ENCODE measurements at regions not wholly inside any gene's neighbourhood (a gene's known extent, or its start where the extent isn't known, plus 50 kb on each side); places are given as distances from the start of the nearest gene placed in this dataset.

DNA sequence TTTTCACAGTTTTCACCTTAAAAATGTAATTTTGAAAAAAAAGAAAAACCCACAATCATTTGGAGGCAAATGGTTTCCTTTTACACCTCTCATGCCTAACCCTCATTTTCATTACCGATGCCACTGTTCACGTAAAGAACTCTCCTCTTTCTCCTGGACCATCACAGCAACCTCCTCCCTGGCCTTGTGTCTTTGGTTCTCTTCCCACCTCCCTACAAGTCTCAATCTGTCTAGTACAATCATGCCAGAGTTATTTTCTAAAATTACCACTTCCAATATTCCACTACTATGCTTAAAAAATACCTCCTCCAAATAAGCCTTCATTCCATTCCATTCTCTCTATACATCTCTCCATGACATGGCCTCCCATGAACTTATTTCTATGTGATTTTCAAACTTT, 77.9 kb upstream of the RIT2 start:
- no peak for DNase-seq (ENCODE audit: low read depth in 1 of 2, low spot score in 2 of 2)
- no peak overlapping the region for H2BK120ac ChIP-seq (replicated peaks; ENCODE audit: low read depth, low read length)
- FAIRE-seq: no peak
- no peak overlapping the region for H2BK5ac ChIP-seq (ENCODE audit: low read depth, low read length)
- H3K18ac ChIP-seq (ENCODE audit: extremely low read depth, low read length): no peak overlapping the region
- H3K23me2 ChIP-seq (ENCODE audit: low read depth, low read length): no peaks in the 10 kb centered on the region
- H2AFZ ChIP-seq (ENCODE audit: low read length): no peak overlapping the region
- no peak overlapping the region for H3K56ac ChIP-seq (replicated peaks; ENCODE audit: insufficient read length, low read depth, low read length)
- H3K23ac ChIP-seq (ENCODE audit: insufficient read length): no peak overlapping the region
- H2BK20ac ChIP-seq (ENCODE audit: low read length): no peak overlapping the region
- H3K36me3 ChIP-seq (ENCODE audit: control insufficient read depth in 2 of 4, insufficient read depth in 4 of 4, low read length in 3 of 4): no peaks in the 10 kb centered on the region
- no peak overlapping the region for H3K4me3 ChIP-seq (ENCODE audit: extremely low read depth in 1 of 4, insufficient read depth in 2 of 4, low read depth in 3 of 4, low read length in 4 of 4)
- H3K79me1 ChIP-seq (ENCODE audit: low read depth, low read length): no peaks in the 10 kb centered on the region
- no peak overlapping the region for H4K91ac ChIP-seq (replicated peaks; ENCODE audit: insufficient read length, low read length)
- no peak overlapping the region for H3K9ac ChIP-seq (replicated peaks in 1 of 4; ENCODE audit: extremely low read depth in 1 of 4, low read depth in 3 of 4, low read length in 3 of 4)
- H3K27me3 ChIP-seq (replicated peaks in 1 of 4; ENCODE audit: control insufficient read depth in 3 of 4, extremely low read depth in 1 of 4, insufficient read depth in 3 of 4, low read length in 3 of 4): no peaks in the 10 kb centered on the region
- no peak overlapping the region for H3K14ac ChIP-seq (ENCODE audit: insufficient read length)
- H4K8ac ChIP-seq (ENCODE audit: extremely low read depth, insufficient read depth, low read length): no peak overlapping the region
- H2BK12ac ChIP-seq (ENCODE audit: low read depth, low read length): no peak overlapping the region
- WGBS, 2 experiments (ENCODE audit: extremely low coverage in 1 of 2, insufficient coverage in 1 of 2, insufficient read length in 1 of 2, insufficient replicate concordance in 2 of 2, low coverage in 1 of 2, low lambda C conversion rate in 2 of 2, missing lambda C conversion rate in 1 of 2): 84% methylated on average over 2 of the region's 2 CpGs; no CpG with 5 or more reads in 1 of the 2 experiments
- H3K4me2 ChIP-seq (ENCODE audit: insufficient read depth in 1 of 2, low read depth in 2 of 2, low read length in 2 of 2): no peak overlapping the region
- CTCF ChIA-PET (ENCODE audit: partially characterized antibody): no interaction called here
- no peak overlapping the region for H3K27ac ChIP-seq (ENCODE audit: low read depth, low read length)
- no peaks in the 10 kb centered on the region for H3K4me1 ChIP-seq (replicated peaks in 1 of 4; ENCODE audit: control insufficient read depth in 3 of 4, insufficient read depth in 4 of 4, low read length in 3 of 4)
- no peaks in the 10 kb centered on the region for H3K79me2 ChIP-seq (ENCODE audit: control insufficient read depth in 1 of 2, insufficient read depth in 2 of 2, low read length in 2 of 2)
- H3K9me3 ChIP-seq (ENCODE audit: insufficient read depth in 2 of 2, low read depth in 1 of 2, low read length in 1 of 2): no peaks in the 10 kb centered on the region
- H3K4ac ChIP-seq (replicated peaks; ENCODE audit: insufficient read length, low read depth, low read length): no peak overlapping the region
- no peak overlapping the region for H2AK5ac ChIP-seq (ENCODE audit: low read depth, low read length)
- no peaks in the 10 kb centered on the region for H4K20me1 ChIP-seq (replicated peaks in 1 of 2; ENCODE audit: control insufficient read depth in 1 of 2, insufficient read depth in 2 of 2, low read length in 2 of 2)
- no peak overlapping the region for H2BK15ac ChIP-seq (ENCODE audit: low read length)
- H4K5ac ChIP-seq (ENCODE audit: insufficient read length, low read depth, low read length): no peak overlapping the region
- POLR2A ChIA-PET (ENCODE audit: partially characterized antibody): no interaction called here
- TF ChIP-seq ASH2L (IDR thresholded peaks at IDR 0.05; ENCODE audit: low read length) (no peak), GTF2F1 (IDR thresholded peaks at IDR 0.05; ENCODE audit: borderline replicate concordance, low read depth, low read length) (no peak), CHD1 (IDR thresholded peaks at IDR 0.05; ENCODE audit: low read depth, low read length) (no peak), TAF7 (optimal IDR thresholded peaks at IDR 0.05; ENCODE audit: borderline replicate concordance, low read depth, low read length) (no peak)

All from H1 (cell line).